MCF 10A (cell line): ENCODE measurements at regions not wholly inside any gene's neighbourhood (a gene's known extent, or its start where the extent isn't known, plus 50 kb on each side); places are given as distances from the start of the nearest gene placed in this dataset.

Experiments used
- BruUV-seq: library from RNA; stranded (reverse); fragments of 400-500 nt; replicated peaks from 2 replicates; lab custom pipeline; 2021; lab: Mats Ljungman, UMichigan
- CTCF ChIA-PET: fragments of 300-600 bp; sonication (Branson Sonifier 250); formaldehyde crosslinking; extraction: SDS; loops from one replicate; lab custom pipeline; 2021; ENCODE audit warnings: antibody characterized with exemption, inconsistent platforms; lab: Yijun Ruan, JAX
- POLR2A ChIA-PET: fragments of 300-600, 350-650 bp; sonication (Branson Sonifier 250); formaldehyde crosslinking; extraction: SDS; loops from one replicate; lab custom pipeline; 2020; ENCODE audit warnings: antibody characterized with exemption, inconsistent platforms; lab: Yijun Ruan, JAX
- DNase-seq: peaks from one replicate; pipeline ENCODE4 v3.0.0-alpha.2; 2018; ENCODE audit not compliant: unreplicated experiment
- H3K27ac Mint-ChIP-seq: one replicate; pipeline ENCODE4 v1.8.0; 2022; ENCODE audit warnings: mild to moderate bottlenecking, low read depth, mixed read lengths; ENCODE audit not compliant: unreplicated experiment
- H3K27me3 Mint-ChIP-seq: one replicate; pipeline ENCODE4 v1.8.0; 2022; ENCODE audit warnings: mixed read lengths; ENCODE audit not compliant: insufficient read depth, unreplicated experiment
- H3K36me3 Mint-ChIP-seq: one replicate; pipeline ENCODE4 v1.8.0; 2022; ENCODE audit warnings: mild to moderate bottlenecking, moderate library complexity, mixed read lengths; ENCODE audit not compliant: insufficient read depth, unreplicated experiment
- H3K4me1 Mint-ChIP-seq: one replicate; pipeline ENCODE4 v1.8.0; 2022; ENCODE audit warnings: mixed read lengths; ENCODE audit not compliant: insufficient read depth, unreplicated experiment
- H3K4me3 Mint-ChIP-seq: one replicate; pipeline ENCODE4 v1.8.0; 2022; ENCODE audit warnings: mild to moderate bottlenecking, moderate library complexity, mixed read lengths; ENCODE audit not compliant: unreplicated experiment
- H3K9me3 Mint-ChIP-seq: one replicate; pipeline ENCODE4 v1.8.0; 2022; ENCODE audit warnings: mixed read lengths; ENCODE audit not compliant: unreplicated experiment
- intact Hi-C: fragments of 100-400 bp; cut with micrococcal nuclease; formaldehyde crosslinking; loops from 2 replicates; pipeline ENCODE4 v1.14.1; 2022
- TF ChIP-seq, protein P1 (sequence below): fragments of 200-600 bp; IDR thresholded peaks from one replicate; pipeline ENCODE4 v1.8.0; 2022; ENCODE audit warnings: antibody characterized with exemption, mild to moderate bottlenecking; ENCODE audit not compliant: unreplicated experiment

DNA sequence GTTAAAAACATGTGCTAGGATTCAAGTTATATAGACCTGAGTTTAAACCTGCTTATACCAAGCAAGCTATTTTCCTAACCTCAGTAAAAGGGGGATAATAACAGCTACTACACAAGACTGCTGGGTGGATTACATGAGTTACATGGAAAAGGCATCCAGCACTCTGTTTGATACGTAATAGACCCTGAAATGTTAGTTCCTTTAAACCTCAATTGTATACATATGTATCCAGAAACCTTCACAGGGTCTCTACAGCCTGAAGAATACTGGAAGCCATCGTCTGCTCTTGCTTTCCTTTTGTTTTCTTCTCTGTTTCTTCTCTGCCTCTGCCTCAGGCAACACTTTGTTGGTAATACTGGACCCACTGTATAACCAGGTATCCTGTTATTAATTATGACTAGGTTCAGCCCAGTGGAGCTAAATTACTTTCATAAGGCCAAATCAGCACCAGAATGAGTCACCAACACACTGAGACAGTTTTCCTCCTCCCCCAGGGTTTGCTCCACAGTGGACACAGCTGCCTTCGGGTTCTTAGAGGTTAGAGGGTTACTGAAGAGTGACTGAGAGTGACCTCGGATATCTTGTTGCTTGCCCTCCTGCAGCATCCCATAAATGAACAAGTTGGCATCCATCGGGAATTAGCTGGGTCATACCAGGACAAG lies 127.1 kb downstream of the CAPZA3 start:
- CTCF ChIA-PET = interaction anchor here (0.6 to 1.3 kb wide), 5 partner anchors 10 to 503 kb away, joined by 3 to 6 read pairs (median 3); no protein-coding TSS in a partner anchor
- peak; percentile 64 for DNase-seq
- Mint-ChIP-seq H3K27ac (peak overlapping the region; percentile 6), H3K9me3 (no peaks in the 10 kb centered on the region), H3K4me3 (no peak overlapping the region), H3K4me1 (peaks cover 15% of the 10 kb centered on the region), H3K36me3 (no peaks in the 10 kb centered on the region), H3K27me3 (no peaks in the 10 kb centered on the region)
- no TSS peak for BruUV-seq
- TF ChIP-seq, protein P1, sequence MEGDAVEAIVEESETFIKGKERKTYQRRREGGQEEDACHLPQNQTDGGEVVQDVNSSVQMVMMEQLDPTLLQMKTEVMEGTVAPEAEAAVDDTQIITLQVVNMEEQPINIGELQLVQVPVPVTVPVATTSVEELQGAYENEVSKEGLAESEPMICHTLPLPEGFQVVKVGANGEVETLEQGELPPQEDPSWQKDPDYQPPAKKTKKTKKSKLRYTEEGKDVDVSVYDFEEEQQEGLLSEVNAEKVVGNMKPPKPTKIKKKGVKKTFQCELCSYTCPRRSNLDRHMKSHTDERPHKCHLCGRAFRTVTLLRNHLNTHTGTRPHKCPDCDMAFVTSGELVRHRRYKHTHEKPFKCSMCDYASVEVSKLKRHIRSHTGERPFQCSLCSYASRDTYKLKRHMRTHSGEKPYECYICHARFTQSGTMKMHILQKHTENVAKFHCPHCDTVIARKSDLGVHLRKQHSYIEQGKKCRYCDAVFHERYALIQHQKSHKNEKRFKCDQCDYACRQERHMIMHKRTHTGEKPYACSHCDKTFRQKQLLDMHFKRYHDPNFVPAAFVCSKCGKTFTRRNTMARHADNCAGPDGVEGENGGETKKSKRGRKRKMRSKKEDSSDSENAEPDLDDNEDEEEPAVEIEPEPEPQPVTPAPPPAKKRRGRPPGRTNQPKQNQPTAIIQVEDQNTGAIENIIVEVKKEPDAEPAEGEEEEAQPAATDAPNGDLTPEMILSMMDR = no peak
- intact Hi-C loops = loop anchor here (5.0 kb wide), 1 partner anchor 433 kb away; no protein-coding TSS in a partner anchor
- POLR2A ChIA-PET = interaction anchor here (0.6 to 1.6 kb wide), 5 partner anchors 10 to 579 kb away, joined by 3 to 4 read pairs (median 3); partner anchors contain the start of gene PLEKHA5

GRCh38 chr12:18868717-18869116 lies 130.8 kb downstream of the CAPZA3 start:
- TF ChIP-seq, protein P1 = no peak
- CTCF ChIA-PET = no interaction called here
- no peak overlapping the region for H3K4me3 Mint-ChIP-seq
- H3K36me3 Mint-ChIP-seq = no peaks in the 10 kb centered on the region
- H3K27me3 Mint-ChIP-seq = no peaks in the 10 kb centered on the region
- intact Hi-C loops = no loop called here
- no peaks in the 10 kb centered on the region for H3K9me3 Mint-ChIP-seq
- POLR2A ChIA-PET = no interaction called here
- DNase-seq = no peak
- H3K27ac Mint-ChIP-seq = no peak overlapping the region
- BruUV-seq = no TSS peak
- peaks cover 10% of the 10 kb centered on the region for H3K4me1 Mint-ChIP-seq

GRCh38 chr12:18872770-18873169 lies 134.9 kb downstream of the CAPZA3 start:
- TF ChIP-seq, protein P1 = no peak
- Mint-ChIP-seq H3K27ac (no peak overlapping the region), H3K4me3 (no peak overlapping the region), H3K4me1 (no peaks in the 10 kb centered on the region), H3K36me3 (no peaks in the 10 kb centered on the region), H3K9me3 (no peaks in the 10 kb centered on the region), H3K27me3 (no peaks in the 10 kb centered on the region)
- CTCF ChIA-PET = no interaction called here
- DNase-seq = no peak
- POLR2A ChIA-PET = no interaction called here
- intact Hi-C loops = no loop called here
- no TSS peak for BruUV-seq

GRCh38 chr12:18878676-18879180 lies 140.8 kb downstream of the CAPZA3 start:
- BruUV-seq = no TSS peak
- POLR2A ChIA-PET = no interaction called here
- Mint-ChIP-seq H3K4me3 (no peak overlapping the region), H3K9me3 (no peaks in the 10 kb centered on the region), H3K36me3 (no peaks in the 10 kb centered on the region), H3K4me1 (no peaks in the 10 kb centered on the region), H3K27me3 (no peaks in the 10 kb centered on the region), H3K27ac (no peak overlapping the region)
- TF ChIP-seq, protein P1 = no peak
- DNase-seq = no peak
- CTCF ChIA-PET = interaction anchor here (0.5 kb wide), 1 partner anchor 83 kb away, joined by 3 read pairs; no protein-coding TSS in a partner anchor
- intact Hi-C loops = no loop called here
